Superior temporal gyrus (tissue), 1 donor: ENCODE measurements at regions not wholly inside any gene's neighbourhood (a gene's known extent, or its start where the extent isn't known, plus 50 kb on each side); places are given as distances from the start of the nearest gene placed in this dataset.

ENCODE experiments used
- DNase-seq: peaks from one replicate; pipeline ENCODE4 v3.0.0-alpha.2; 2016; ENCODE audit errors: extremely low spot score

- no peak for DNase-seq
Observed at GRCh38 chr5:91283899-91284298, 99.2 kb downstream of the ARRDC3 start.

- DNase-seq = no peak
Observed at GRCh38 chr5:91283326-91283725, 99.8 kb downstream of the ARRDC3 start.

GRCh38 chr5:91282210-91282609, 100.9 kb downstream of the ARRDC3 start:
- DNase-seq = no peak

GRCh38 chr5:91281401-91281800, 101.7 kb downstream of the ARRDC3 start:
- no peak for DNase-seq

GRCh38 chr5:91280362-91281269, 102.5 kb downstream of the ARRDC3 start:
- peak; percentile 97 for DNase-seq

- DNase-seq = no peak
Observed at GRCh38 chr5:91277840-91278239, 105.3 kb downstream of the ARRDC3 start.

- DNase-seq = no peak
Observed at GRCh38 chr5:91277093-91277626, 106.0 kb downstream of the ARRDC3 start.

GRCh38 chr5:91272858-91273257, 110.3 kb downstream of the ARRDC3 start:
- DNase-seq = no peak

GRCh38 chr5:91271999-91272398, 111.1 kb downstream of the ARRDC3 start:
- no peak for DNase-seq

- DNase-seq = peak; percentile 74
Observed at GRCh38 chr5:91269198-91269597, 113.9 kb downstream of the ARRDC3 start.

- no peak for DNase-seq
Observed at GRCh38 chr5:91266184-91266705, 116.9 kb downstream of the ARRDC3 start.

GRCh38 chr5:91264311-91265051, 118.6 kb downstream of the ARRDC3 start:
- no peak for DNase-seq

GRCh38 chr5:91263898-91264297, 119.2 kb downstream of the ARRDC3 start:
- no peak for DNase-seq

GRCh38 chr5:91257301-91257700, 125.8 kb downstream of the ARRDC3 start:
- no peak for DNase-seq

- DNase-seq = no peak
Observed at GRCh38 chr5:91256142-91256524, 127.0 kb downstream of the ARRDC3 start.

- DNase-seq = no peak
Observed at GRCh38 chr5:91255396-91256141, 127.5 kb downstream of the ARRDC3 start.

- no peak for DNase-seq
Observed at GRCh38 chr5:91252916-91253315, 130.2 kb downstream of the ARRDC3 start.

- DNase-seq = peak; percentile 54
Observed at GRCh38 chr5:91245871-91246270, 137.2 kb downstream of the ARRDC3 start.

GRCh38 chr5:91245074-91245452, 138.1 kb downstream of the ARRDC3 start:
- DNase-seq = no peak

- DNase-seq = no peak
Observed at GRCh38 chr5:91244380-91245073, 138.6 kb downstream of the ARRDC3 start.

GRCh38 chr5:91243852-91244251, 139.3 kb downstream of the ARRDC3 start:
- no peak for DNase-seq
